HCT116 (cell line): ENCODE measurements at regions not wholly inside any gene's neighbourhood (a gene's known extent, or its start where the extent isn't known, plus 50 kb on each side); places are given as distances from the start of the nearest gene placed in this dataset.

ENCODE experiments used
- FOSL1 ChIP-seq: IDR thresholded peaks from 2 replicates; pipeline ENCODE4 v1.6.1; 2012; ENCODE audit warnings: low read depth
- POLR2A ChIP-seq: IDR thresholded peaks from 2 replicates; pipeline ENCODE4 v1.7.0; 2011; ENCODE audit warnings: borderline replicate concordance; ENCODE audit not compliant: insufficient read depth, insufficient read length; ENCODE audit errors: extremely low read depth
- ZFX ChIP-seq: fragments of 450-650 bp; IDR thresholded peaks from 2 replicates; pipeline ENCODE4 v1.6.1; 2017
- TF ChIP-seq, protein P1 (sequence below), 3 experiments: fragments of 200-600 bp in 1 of 3; sonication (generic) in 1 of 3; IDR thresholded peaks in 2 of 3; conservative IDR thresholded peaks in 1 of 3; 2 replicates each; pipeline ENCODE4 v1.5.1; 2012 to 2017; ENCODE audit warnings: low read depth in 2 of 3, low read length in 2 of 3, antibody characterized with exemption in 1 of 3, borderline replicate concordance in 1 of 3, control low read depth in 1 of 3, mild to moderate bottlenecking in 1 of 3, mixed read lengths in 1 of 3, mixed run types in 1 of 3, moderate library complexity in 1 of 3; ENCODE audit not compliant: insufficient read depth in 1 of 3

DNA sequence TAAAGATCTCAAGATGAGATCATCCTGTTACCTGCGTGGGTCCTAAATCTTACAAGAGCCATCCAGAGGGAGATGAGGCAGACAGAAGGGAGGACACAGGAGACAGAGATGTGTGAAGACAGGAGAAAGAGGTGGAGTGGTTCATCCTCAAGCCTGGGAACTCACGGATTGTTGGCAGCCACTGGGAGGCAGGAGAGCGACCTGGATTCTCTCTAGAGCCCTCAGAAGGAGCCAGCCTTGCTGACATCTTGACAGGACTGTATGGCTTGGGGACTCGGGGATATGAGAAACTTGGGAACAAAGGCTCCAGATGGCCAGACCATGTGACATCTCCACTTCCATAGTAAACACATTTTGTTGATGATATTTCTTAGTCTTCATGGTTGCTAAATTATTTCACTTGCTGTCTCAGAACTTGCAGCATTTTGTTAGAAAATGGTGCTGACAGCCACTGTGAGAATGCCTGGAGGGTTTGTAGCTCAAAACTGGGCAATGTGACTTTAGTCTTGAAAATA is 57.8 kb upstream of the MC2R start:
- TF ChIP-seq POLR2A (no peak), FOSL1 (no peak), ZFX (no peak)
- TF ChIP-seq, protein P1, sequence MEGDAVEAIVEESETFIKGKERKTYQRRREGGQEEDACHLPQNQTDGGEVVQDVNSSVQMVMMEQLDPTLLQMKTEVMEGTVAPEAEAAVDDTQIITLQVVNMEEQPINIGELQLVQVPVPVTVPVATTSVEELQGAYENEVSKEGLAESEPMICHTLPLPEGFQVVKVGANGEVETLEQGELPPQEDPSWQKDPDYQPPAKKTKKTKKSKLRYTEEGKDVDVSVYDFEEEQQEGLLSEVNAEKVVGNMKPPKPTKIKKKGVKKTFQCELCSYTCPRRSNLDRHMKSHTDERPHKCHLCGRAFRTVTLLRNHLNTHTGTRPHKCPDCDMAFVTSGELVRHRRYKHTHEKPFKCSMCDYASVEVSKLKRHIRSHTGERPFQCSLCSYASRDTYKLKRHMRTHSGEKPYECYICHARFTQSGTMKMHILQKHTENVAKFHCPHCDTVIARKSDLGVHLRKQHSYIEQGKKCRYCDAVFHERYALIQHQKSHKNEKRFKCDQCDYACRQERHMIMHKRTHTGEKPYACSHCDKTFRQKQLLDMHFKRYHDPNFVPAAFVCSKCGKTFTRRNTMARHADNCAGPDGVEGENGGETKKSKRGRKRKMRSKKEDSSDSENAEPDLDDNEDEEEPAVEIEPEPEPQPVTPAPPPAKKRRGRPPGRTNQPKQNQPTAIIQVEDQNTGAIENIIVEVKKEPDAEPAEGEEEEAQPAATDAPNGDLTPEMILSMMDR (IDR thresholded peaks at IDR 0.05 in 2 of 3, conservative IDR thresholded peaks at IDR 0.05 in 1 of 3; ENCODE audit: borderline replicate concordance in 1 of 3, insufficient read depth in 1 of 3, low read depth in 2 of 3, low read length in 2 of 3): no peak
